Mesendoderm (in vitro differentiated cells): ENCODE measurements at regions not wholly inside any gene's neighbourhood (a gene's known extent, or its start where the extent isn't known, plus 50 kb on each side); places are given as distances from the start of the nearest gene placed in this dataset.

ENCODE experiments used
- DNase-seq: peaks from one replicate; pipeline ENCODE4 v3.0.0; 2013
- H2AK5ac ChIP-seq: 2 replicates; pipeline ENCODE4 v1.6.1; 2013; ENCODE audit warnings: low read length, inconsistent platforms
- H2BK120ac ChIP-seq: 2 replicates; pipeline ENCODE4 v1.6.1; 2013; ENCODE audit warnings: low read depth, mild to moderate bottlenecking, low read length, moderate library complexity, mixed read lengths
- H2BK15ac ChIP-seq: replicated peaks from 2 replicates; pipeline ENCODE4 v1.6.1; 2013; ENCODE audit warnings: low read depth, mild to moderate bottlenecking, moderate library complexity
- H2BK5ac ChIP-seq: 2 replicates; pipeline ENCODE4 v1.6.1; 2013; ENCODE audit warnings: low read length, inconsistent platforms
- H3K18ac ChIP-seq: 2 replicates; pipeline ENCODE4 v1.6.1; 2013; ENCODE audit warnings: mild to moderate bottlenecking, low read length, mixed read lengths
- H3K23ac ChIP-seq: one replicate; pipeline ENCODE4 v1.6.1; 2013; ENCODE audit warnings: low read length
- H3K27ac ChIP-seq: 2 replicates; pipeline ENCODE4 v1.5.1; 2013; ENCODE audit warnings: low read depth, mild to moderate bottlenecking, inconsistent platforms, low read length, moderate library complexity
- H3K27me3 ChIP-seq: 2 replicates; pipeline ENCODE4 v1.6.1; 2013; ENCODE audit warnings: low read length, control low read depth, mild to moderate bottlenecking, inconsistent platforms; ENCODE audit not compliant: insufficient read depth, poor library complexity
- H3K36me3 ChIP-seq: 2 replicates; pipeline ENCODE4 v1.6.1; 2013; ENCODE audit warnings: low read length, inconsistent platforms; ENCODE audit not compliant: control insufficient read depth, insufficient read depth
- H3K4ac ChIP-seq: one replicate; pipeline ENCODE4 v1.6.1; 2013; ENCODE audit warnings: low read depth, mild to moderate bottlenecking, low read length, moderate library complexity
- H3K4me1 ChIP-seq: 2 replicates; pipeline ENCODE4 v1.6.1; 2013; ENCODE audit warnings: low read depth, low read length, inconsistent platforms; ENCODE audit not compliant: control insufficient read depth
- H3K4me2 ChIP-seq: 2 replicates; pipeline ENCODE4 v1.6.1; 2013; ENCODE audit warnings: low read length
- H3K4me3 ChIP-seq: 2 replicates; pipeline ENCODE4 v1.5.1; 2013; ENCODE audit warnings: mild to moderate bottlenecking, low read length
- H3K56ac ChIP-seq: one replicate; pipeline ENCODE4 v1.6.1; 2013; ENCODE audit warnings: low read length
- H3K79me1 ChIP-seq: 2 replicates; pipeline ENCODE4 v1.6.1; 2013; ENCODE audit warnings: low read length, inconsistent platforms
- H3K79me2 ChIP-seq: 2 replicates; pipeline ENCODE4 v1.6.1; 2013; ENCODE audit warnings: mild to moderate bottlenecking, low read length; ENCODE audit not compliant: control insufficient read depth, insufficient read depth
- H3K9ac ChIP-seq: 2 replicates; pipeline ENCODE4 v1.6.1; 2013; ENCODE audit warnings: low read length, inconsistent platforms
- H4K5ac ChIP-seq: one replicate; pipeline ENCODE4 v1.6.1; 2013; ENCODE audit warnings: low read length
- H4K8ac ChIP-seq: one replicate; pipeline ENCODE4 v1.6.1; 2013; ENCODE audit warnings: low read depth, mild to moderate bottlenecking, control low read depth, low read length, moderate library complexity
- WGBS: extraction: QIAGEN DNeasy Blood & Tissue Kit; methylation state at CpG from one replicate; pipeline ENCODE4 v1.1.7; 2013; ENCODE audit warnings: low lambda C conversion rate, missing lambda C conversion rate; ENCODE audit not compliant: insufficient coverage; ENCODE audit errors: extremely low coverage; 5-methylcytosine and 5-hydroxymethylcytosine counted together

GRCh38 chr5:28430565-28431178, 1392.3 kb upstream of the CDH9 start:
- H3K4me2 ChIP-seq, result no peak overlapping the region
- no CpG with 5 or more reads among the region's 5 CpGs for WGBS

GRCh38 chr5:28421141-28421540, 1382.8 kb upstream of the CDH9 start:
- H3K18ac ChIP-seq, result no peak overlapping the region
- H2BK15ac ChIP-seq, result no peak overlapping the region
- H2BK5ac ChIP-seq, result no peak overlapping the region
- no CpG with 5 or more reads among the region's 3 CpGs for WGBS
- H3K27ac ChIP-seq, result no peak overlapping the region
- H3K4me3 ChIP-seq, result no peak overlapping the region
- H4K8ac ChIP-seq, result no peak overlapping the region
- H3K9ac ChIP-seq, result no peak overlapping the region
- no peak overlapping the region for H3K4me2 ChIP-seq
- H4K5ac ChIP-seq, result no peak overlapping the region
- DNase-seq, result no peak
- H3K36me3 ChIP-seq, result no peaks in the 10 kb centered on the region
- no peak overlapping the region for H3K4ac ChIP-seq
- H2AK5ac ChIP-seq, result no peak overlapping the region
- no peaks in the 10 kb centered on the region for H3K79me2 ChIP-seq
- no peak overlapping the region for H2BK120ac ChIP-seq
- H3K4me1 ChIP-seq, result no peaks in the 10 kb centered on the region
- H3K23ac ChIP-seq, result no peak overlapping the region
- no peak overlapping the region for H3K56ac ChIP-seq
- H3K27me3 ChIP-seq, result no peaks in the 10 kb centered on the region
- H3K79me1 ChIP-seq, result no peaks in the 10 kb centered on the region

More at GRCh38 chr5:28430565-28431178, 1392.3 kb upstream of the CDH9 start:
- H4K8ac ChIP-seq, result no peak overlapping the region
- no peak overlapping the region for H3K23ac ChIP-seq
- H2BK5ac ChIP-seq, result no peak overlapping the region
- DNase-seq, result no peak
- H3K79me1 ChIP-seq, result no peaks in the 10 kb centered on the region
- no peaks in the 10 kb centered on the region for H3K36me3 ChIP-seq
- H3K4me1 ChIP-seq, result no peaks in the 10 kb centered on the region
- H3K27me3 ChIP-seq, result no peaks in the 10 kb centered on the region
- H3K79me2 ChIP-seq, result no peaks in the 10 kb centered on the region
- no peak overlapping the region for H2BK120ac ChIP-seq
- no peak overlapping the region for H2BK15ac ChIP-seq
- H3K27ac ChIP-seq, result no peak overlapping the region
- no peak overlapping the region for H3K4me3 ChIP-seq
- H2AK5ac ChIP-seq, result no peak overlapping the region
- no peak overlapping the region for H3K9ac ChIP-seq
- no peak overlapping the region for H3K4ac ChIP-seq
- no peak overlapping the region for H4K5ac ChIP-seq
- no peak overlapping the region for H3K18ac ChIP-seq
- no peak overlapping the region for H3K56ac ChIP-seq

GRCh38 chr5:28415791-28416443, 1377.5 kb upstream of the CDH9 start:
- no peak for DNase-seq
- Histone ChIP-seq H3K4me1 (no peaks in the 10 kb centered on the region), H4K8ac (no peak overlapping the region), H3K4ac (no peak overlapping the region), H3K27me3 (no peaks in the 10 kb centered on the region), H3K4me2 (no peak overlapping the region), H3K9ac (no peak overlapping the region), H3K36me3 (no peaks in the 10 kb centered on the region), H2BK5ac (no peak overlapping the region), H4K5ac (no peak overlapping the region), H2AK5ac (no peak overlapping the region), H3K4me3 (no peak overlapping the region), H3K79me1 (no peaks in the 10 kb centered on the region), H3K23ac (no peak overlapping the region), H2BK120ac (no peak overlapping the region), H3K56ac (no peak overlapping the region), H3K27ac (no peak overlapping the region), H3K18ac (no peak overlapping the region), H3K79me2 (no peaks in the 10 kb centered on the region), H2BK15ac (no peak overlapping the region)
- WGBS, result 100% methylated on average over 1 of the region's 2 CpGs

GRCh38 chr5:28414619-28415018, 1376.2 kb upstream of the CDH9 start:
- no peaks in the 10 kb centered on the region for H3K27me3 ChIP-seq
- no peak overlapping the region for H2BK5ac ChIP-seq
- no peak overlapping the region for H3K23ac ChIP-seq
- H3K4ac ChIP-seq, result no peak overlapping the region
- no peak overlapping the region for H3K27ac ChIP-seq
- H3K56ac ChIP-seq, result no peak overlapping the region
- H3K79me2 ChIP-seq, result no peaks in the 10 kb centered on the region
- H2BK15ac ChIP-seq, result no peak overlapping the region
- WGBS, result no CpG with 5 or more reads among the region's 1 CpG
- H3K9ac ChIP-seq, result no peak overlapping the region
- no peak overlapping the region for H2AK5ac ChIP-seq
- H3K4me2 ChIP-seq, result no peak overlapping the region
- no peak for DNase-seq
- H4K8ac ChIP-seq, result no peak overlapping the region
- H3K4me1 ChIP-seq, result no peaks in the 10 kb centered on the region
- H3K79me1 ChIP-seq, result no peaks in the 10 kb centered on the region
- H2BK120ac ChIP-seq, result no peak overlapping the region
- no peak overlapping the region for H3K18ac ChIP-seq
- no peak overlapping the region for H4K5ac ChIP-seq
- no peaks in the 10 kb centered on the region for H3K36me3 ChIP-seq
- no peak overlapping the region for H3K4me3 ChIP-seq

GRCh38 chr5:28408651-28409050, 1370.3 kb upstream of the CDH9 start:
- H3K56ac ChIP-seq, result no peak overlapping the region
- H2BK120ac ChIP-seq, result no peak overlapping the region
- DNase-seq, result no peak
- H3K9ac ChIP-seq, result no peak overlapping the region
- no peaks in the 10 kb centered on the region for H3K36me3 ChIP-seq
- H3K4me2 ChIP-seq, result no peak overlapping the region
- H3K18ac ChIP-seq, result no peak overlapping the region
- no peak overlapping the region for H2AK5ac ChIP-seq
- no peak overlapping the region for H2BK15ac ChIP-seq
- no peak overlapping the region for H3K4me3 ChIP-seq
- no peak overlapping the region for H3K4ac ChIP-seq
- no peak overlapping the region for H4K8ac ChIP-seq
- no peak overlapping the region for H4K5ac ChIP-seq
- H3K79me2 ChIP-seq, result no peaks in the 10 kb centered on the region
- no peak overlapping the region for H3K27ac ChIP-seq
- no peak overlapping the region for H2BK5ac ChIP-seq
- H3K4me1 ChIP-seq, result peaks cover 3% of the 10 kb centered on the region
- no peak overlapping the region for H3K23ac ChIP-seq
- H3K27me3 ChIP-seq, result no peaks in the 10 kb centered on the region
- H3K79me1 ChIP-seq, result no peaks in the 10 kb centered on the region

GRCh38 chr5:28408186-28408585, 1369.8 kb upstream of the CDH9 start:
- Histone ChIP-seq H3K9ac (no peak overlapping the region), H3K4me3 (no peak overlapping the region), H3K79me2 (no peaks in the 10 kb centered on the region), H3K56ac (no peak overlapping the region), H3K23ac (no peak overlapping the region), H4K8ac (no peak overlapping the region), H3K4ac (no peak overlapping the region), H2BK120ac (no peak overlapping the region), H4K5ac (no peak overlapping the region), H3K79me1 (no peaks in the 10 kb centered on the region), H2BK5ac (no peak overlapping the region), H3K4me2 (no peak overlapping the region), H3K18ac (no peak overlapping the region), H3K27ac (no peak overlapping the region), H3K36me3 (no peaks in the 10 kb centered on the region), H2BK15ac (no peak overlapping the region), H3K4me1 (peaks cover 3% of the 10 kb centered on the region), H2AK5ac (no peak overlapping the region), H3K27me3 (no peaks in the 10 kb centered on the region)
- peak; percentile 10 for DNase-seq
- WGBS, result no CpG with 5 or more reads among the region's 3 CpGs
